ENCODE measurements at regions not wholly inside any gene's neighbourhood (a gene's known extent, or its start where the extent isn't known, plus 50 kb on each side); places are given as distances from the start of the nearest gene placed in this dataset.

DNA sequence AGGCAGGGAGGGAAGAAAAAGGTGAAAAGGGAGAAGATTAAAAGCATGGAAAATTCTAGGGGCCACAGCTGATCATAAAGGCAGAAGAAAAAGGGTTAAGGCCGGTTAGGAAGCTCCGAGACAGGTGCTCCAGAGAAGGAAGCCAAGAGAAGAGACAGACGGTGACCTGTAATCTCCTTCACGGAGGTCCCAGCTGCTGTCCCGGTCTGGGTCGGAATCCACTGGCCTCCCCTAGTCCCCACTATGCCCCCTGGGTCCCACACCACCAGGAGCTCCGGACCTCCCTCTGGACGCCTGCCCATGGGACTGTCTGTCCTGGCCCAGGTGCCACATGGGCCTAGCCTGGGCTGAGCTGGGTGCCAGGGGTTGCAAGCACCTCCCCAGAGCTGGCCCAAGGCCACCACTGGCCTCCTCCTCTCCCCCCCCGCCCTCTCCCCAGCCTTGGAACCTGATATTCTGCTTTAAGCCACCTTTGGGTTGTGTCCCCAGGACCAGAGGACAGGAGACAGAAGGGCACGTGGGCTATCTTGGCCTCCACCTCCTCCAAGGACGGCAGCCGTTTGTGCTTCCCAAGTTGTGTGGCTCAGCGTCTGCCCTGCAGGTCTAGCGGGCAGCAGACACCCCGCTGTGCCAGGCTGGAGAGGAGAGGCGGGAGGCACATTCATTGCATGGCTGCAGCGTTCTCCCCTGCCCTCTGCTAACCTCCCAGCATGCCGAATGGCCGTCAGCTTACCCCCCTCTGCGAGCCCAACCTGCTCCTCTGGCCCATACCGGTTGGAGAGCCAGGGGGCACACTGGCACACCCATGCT is 102.4 kb downstream of the ENGASE start:
- H3K4me3 ChIP-seq (ENCODE audit: low read depth, low read length), result no peak overlapping the region
- TF ChIP-seq, protein P1, sequence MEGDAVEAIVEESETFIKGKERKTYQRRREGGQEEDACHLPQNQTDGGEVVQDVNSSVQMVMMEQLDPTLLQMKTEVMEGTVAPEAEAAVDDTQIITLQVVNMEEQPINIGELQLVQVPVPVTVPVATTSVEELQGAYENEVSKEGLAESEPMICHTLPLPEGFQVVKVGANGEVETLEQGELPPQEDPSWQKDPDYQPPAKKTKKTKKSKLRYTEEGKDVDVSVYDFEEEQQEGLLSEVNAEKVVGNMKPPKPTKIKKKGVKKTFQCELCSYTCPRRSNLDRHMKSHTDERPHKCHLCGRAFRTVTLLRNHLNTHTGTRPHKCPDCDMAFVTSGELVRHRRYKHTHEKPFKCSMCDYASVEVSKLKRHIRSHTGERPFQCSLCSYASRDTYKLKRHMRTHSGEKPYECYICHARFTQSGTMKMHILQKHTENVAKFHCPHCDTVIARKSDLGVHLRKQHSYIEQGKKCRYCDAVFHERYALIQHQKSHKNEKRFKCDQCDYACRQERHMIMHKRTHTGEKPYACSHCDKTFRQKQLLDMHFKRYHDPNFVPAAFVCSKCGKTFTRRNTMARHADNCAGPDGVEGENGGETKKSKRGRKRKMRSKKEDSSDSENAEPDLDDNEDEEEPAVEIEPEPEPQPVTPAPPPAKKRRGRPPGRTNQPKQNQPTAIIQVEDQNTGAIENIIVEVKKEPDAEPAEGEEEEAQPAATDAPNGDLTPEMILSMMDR (IDR thresholded peaks at IDR 0.05; ENCODE audit: control insufficient read depth, extremely low read depth, insufficient read depth), result no peak
- DNase-seq (ENCODE audit: low read depth), result no peak

DNA sequence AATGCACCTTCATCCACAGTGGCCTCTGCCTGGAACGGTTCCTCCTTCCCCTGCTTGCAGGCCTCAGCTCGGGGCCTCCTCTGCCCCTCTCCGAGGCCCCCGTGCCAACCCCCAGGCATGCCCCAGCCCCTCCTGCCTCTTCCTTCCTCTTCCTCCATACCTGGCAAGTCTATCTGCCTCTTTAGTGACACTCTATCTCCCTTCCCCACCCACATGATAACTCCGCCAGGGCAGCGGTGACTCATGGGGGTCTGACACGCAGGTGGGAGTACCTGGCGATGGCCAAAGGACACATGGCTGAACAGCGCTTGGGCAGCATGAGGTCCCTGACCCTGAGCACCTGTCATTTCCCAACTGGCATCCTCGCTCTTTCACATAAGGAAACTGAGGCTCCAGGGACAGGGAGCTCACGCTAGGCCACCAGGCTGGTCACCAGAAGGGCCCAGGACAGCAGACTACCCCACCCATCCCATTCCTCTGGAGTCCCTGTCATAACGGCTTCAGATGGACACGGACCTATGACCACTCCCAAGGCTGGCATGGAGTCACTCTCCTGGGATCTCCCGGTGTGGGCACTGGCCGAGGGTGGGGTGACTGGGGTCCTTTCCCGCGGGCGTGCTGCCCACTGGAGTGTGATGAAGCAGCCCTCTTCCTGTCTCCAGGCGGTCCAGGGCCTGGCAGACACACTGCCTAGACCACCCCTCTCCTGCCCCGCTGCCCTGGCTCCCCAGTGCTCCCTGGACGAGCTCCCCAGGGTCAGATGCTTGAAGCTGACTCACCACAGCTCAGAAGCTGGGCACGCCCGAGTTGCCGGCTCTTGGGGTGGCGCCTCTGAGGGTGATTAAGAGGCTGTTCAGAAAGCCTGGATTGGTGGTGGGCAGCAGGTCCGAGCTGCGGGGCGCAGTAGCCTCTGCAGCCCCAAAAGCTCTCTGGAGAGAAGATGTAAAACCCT is 100.6 kb downstream of the ENGASE start:
- H3K4me3 ChIP-seq (ENCODE audit: low read depth, low read length), result no peak overlapping the region
- DNase-seq (ENCODE audit: low read depth), result no peak
- TF ChIP-seq, protein P1 (IDR thresholded peaks at IDR 0.05; ENCODE audit: control insufficient read depth, extremely low read depth, insufficient read depth), result no peak

DNA sequence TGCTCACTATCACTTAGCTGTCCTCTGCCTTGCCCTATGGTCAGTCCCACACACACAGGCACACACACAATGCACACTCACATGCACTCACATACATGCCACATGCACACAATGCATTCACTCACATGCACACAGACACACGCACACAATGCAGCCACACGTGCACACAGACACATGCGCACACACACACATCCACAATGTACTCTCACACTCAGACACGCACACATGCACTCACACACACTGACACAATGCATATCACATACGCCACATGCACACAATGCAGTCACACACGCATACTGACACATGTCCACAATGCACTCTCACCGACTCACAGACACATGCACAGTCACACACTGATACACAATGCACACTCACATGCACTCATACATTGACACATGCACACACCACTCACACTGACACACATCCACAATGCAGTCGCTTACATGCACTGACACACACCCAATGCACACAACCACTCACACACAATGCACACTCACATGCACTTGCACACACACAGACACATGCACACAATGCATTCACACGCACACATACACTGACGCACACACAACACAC is 99.7 kb downstream of the ENGASE start:
- H3K4me3 ChIP-seq (ENCODE audit: low read depth, low read length), result no peak overlapping the region
- no peak for DNase-seq (ENCODE audit: low read depth)
- TF ChIP-seq, protein P1 (IDR thresholded peaks at IDR 0.05; ENCODE audit: control insufficient read depth, extremely low read depth, insufficient read depth), result no peak

DNA sequence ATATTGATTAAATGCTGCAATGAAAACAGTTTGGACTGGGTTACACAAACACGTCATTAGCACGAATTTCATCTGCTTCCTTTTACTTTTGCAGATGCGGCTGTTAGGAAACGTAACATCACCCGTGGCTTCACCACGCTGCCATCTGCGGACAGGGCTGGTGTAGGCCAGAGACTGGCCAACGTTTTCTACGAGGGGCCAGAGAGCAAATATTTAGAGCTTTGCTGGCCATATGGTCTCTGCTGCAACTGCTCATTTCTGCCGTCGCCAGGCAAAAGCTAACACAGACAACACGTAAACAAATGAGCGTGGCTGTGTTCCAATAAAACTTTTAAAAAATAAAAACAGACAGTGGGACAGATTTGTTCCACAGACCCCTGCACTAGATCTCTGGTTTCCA is 96.6 kb downstream of the ENGASE start:
- no peak for DNase-seq (ENCODE audit: low read depth)
- TF ChIP-seq, protein P1 (IDR thresholded peaks at IDR 0.05; ENCODE audit: control insufficient read depth, extremely low read depth, insufficient read depth), result no peak

DNA sequence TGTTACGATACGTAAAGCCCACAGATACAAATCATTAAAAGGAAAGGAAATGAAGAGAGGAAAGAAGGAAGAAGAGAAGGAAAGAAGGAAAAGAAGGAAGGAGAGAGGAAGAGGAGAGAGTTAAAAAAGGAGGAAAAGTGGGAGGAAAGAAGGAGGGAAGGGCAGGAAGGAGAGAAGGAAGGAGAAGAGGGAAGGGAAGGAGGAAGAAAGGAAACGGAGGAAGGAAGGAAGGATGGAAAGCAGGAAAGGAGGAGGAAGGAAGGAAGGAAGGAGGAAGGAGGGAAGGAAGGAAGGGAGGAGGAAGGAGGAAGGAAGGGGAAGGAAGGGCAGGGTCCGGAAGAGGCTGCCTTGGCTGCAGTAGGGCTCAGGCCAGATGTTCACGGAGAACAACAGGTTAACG is 95.2 kb downstream of the ENGASE start:
- TF ChIP-seq, protein P1 (IDR thresholded peaks at IDR 0.05; ENCODE audit: control insufficient read depth, extremely low read depth, insufficient read depth), result no peak
- no peak for DNase-seq (ENCODE audit: low read depth)
- H3K4me3 ChIP-seq (ENCODE audit: low read depth, low read length), result no peak overlapping the region

More for the DNA sequence above, 96.6 kb downstream of the ENGASE start:
- H3K4me3 ChIP-seq (ENCODE audit: low read depth, low read length), result no peak overlapping the region

DNA sequence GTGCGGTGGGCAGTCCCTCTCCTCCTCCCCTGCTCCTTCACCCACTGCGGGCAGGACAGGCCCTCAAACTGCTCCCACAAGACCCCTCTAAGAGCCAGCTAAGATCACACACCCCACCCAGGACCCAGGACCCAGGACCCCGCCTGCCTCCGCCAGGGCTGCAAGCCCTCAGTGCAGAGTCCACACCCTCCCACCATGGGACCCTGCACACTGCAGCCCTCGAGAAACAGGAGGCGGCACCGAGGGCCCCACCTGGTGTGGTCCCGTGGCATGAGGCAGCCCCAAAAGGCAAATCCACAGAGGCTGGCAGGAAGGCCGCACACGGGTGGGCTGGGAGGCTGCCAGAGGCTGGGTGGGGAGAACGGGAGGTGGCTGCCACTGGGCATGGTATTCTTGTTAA is 94.7 kb downstream of the ENGASE start:
- TF ChIP-seq, protein P1 (IDR thresholded peaks at IDR 0.05; ENCODE audit: control insufficient read depth, extremely low read depth, insufficient read depth), result no peak
- no peak overlapping the region for H3K4me3 ChIP-seq (ENCODE audit: low read depth, low read length)
- DNase-seq (ENCODE audit: low read depth), result no peak

Data from LNCaP clone FGC (cell line).